OCI-LY3 (cell line): ENCODE measurements at regions not wholly inside any gene's neighbourhood (a gene's known extent, or its start where the extent isn't known, plus 50 kb on each side); places are given as distances from the start of the nearest gene placed in this dataset.
"Not testable (repeated sequence)": the region's sequence is repeated elsewhere in the genome, so short reads cannot be mapped to it uniquely, and the experiment has no call there.

Experiments
- H2AFZ ChIP-seq: fragments of 200-600, 300-600 bp; shearing (Covaris generic); 2 replicates; pipeline ENCODE4 v1.6.0; 2014; ENCODE audit warnings: antibody characterized with exemption, low read depth, low read length
- H3K27ac ChIP-seq: fragments of 200-600, 300-600 bp; sonication (generic); 2 replicates; pipeline ENCODE4 v1.5.1; 2014; ENCODE audit warnings: mild to moderate bottlenecking, low read length, moderate library complexity, mixed read lengths
- H3K27me3 ChIP-seq: fragments of 200-600, 300-600 bp; sonication (generic); 2 replicates; pipeline ENCODE4 v1.6.1; 2014; ENCODE audit warnings: low read depth, low read length, mixed read lengths
- H3K36me3 ChIP-seq: fragments of 200-600, 300-600 bp; sonication (generic); replicated peaks from 2 replicates; pipeline ENCODE3; 2014; ENCODE audit warnings: low read depth, low read length, mixed read lengths
- H3K4me1 ChIP-seq: fragments of 300-600, 200-600 bp; sonication (generic); 2 replicates; pipeline ENCODE4 v1.6.1; 2014; ENCODE audit warnings: low read length, mixed read lengths
- H3K4me2 ChIP-seq: fragments of 200-600, 300-600 bp; sonication (generic); 2 replicates; pipeline ENCODE4 v1.6.1; 2014; ENCODE audit warnings: low read length, mixed read lengths
- H3K4me3 ChIP-seq: fragments of 300-600, 200-600 bp; sonication (generic); 2 replicates; pipeline ENCODE4 v1.5.1; 2014; ENCODE audit warnings: antibody characterized with exemption, mild to moderate bottlenecking, low read length, moderate library complexity
- H3K79me2 ChIP-seq: fragments of 300-600, 200-600 bp; shearing (Covaris generic); 2 replicates; pipeline ENCODE4 v1.6.1; 2014; ENCODE audit warnings: mild to moderate bottlenecking, low read length, mixed read lengths
- H3K9ac ChIP-seq: fragments of 300-600, 200-600 bp; shearing (Covaris generic); 2 replicates; pipeline ENCODE4 v1.6.0; 2014; ENCODE audit warnings: mild to moderate bottlenecking, low read length, moderate library complexity
- H3K9me3 ChIP-seq: fragments of 200-600, 300-600 bp; shearing (Covaris generic); 2 replicates; pipeline ENCODE4 v1.6.1; 2014; ENCODE audit warnings: low read length, mixed read lengths; ENCODE audit not compliant: insufficient read depth
- H4K20me1 ChIP-seq: fragments of 200-600, 300-600 bp; sonication (generic); 2 replicates; pipeline ENCODE4 v1.6.1; 2016; ENCODE audit warnings: low read length, mixed read lengths; ENCODE audit not compliant: insufficient read depth
- EZH2phosphoT487 ChIP-seq: fragments of 200-600 bp; shearing (Covaris generic); IDR thresholded peaks from 2 replicates; pipeline ENCODE4 v1.6.1; 2018; ENCODE audit warnings: antibody characterized with exemption, mixed run types, low read depth
- TF ChIP-seq, protein P1 (sequence below): fragments of 200-600, 300-600 bp; sonication (generic); IDR thresholded peaks from 2 replicates; pipeline ENCODE4 v1.5.1; 2014; ENCODE audit warnings: antibody characterized with exemption, low read length, low read depth

DNA sequence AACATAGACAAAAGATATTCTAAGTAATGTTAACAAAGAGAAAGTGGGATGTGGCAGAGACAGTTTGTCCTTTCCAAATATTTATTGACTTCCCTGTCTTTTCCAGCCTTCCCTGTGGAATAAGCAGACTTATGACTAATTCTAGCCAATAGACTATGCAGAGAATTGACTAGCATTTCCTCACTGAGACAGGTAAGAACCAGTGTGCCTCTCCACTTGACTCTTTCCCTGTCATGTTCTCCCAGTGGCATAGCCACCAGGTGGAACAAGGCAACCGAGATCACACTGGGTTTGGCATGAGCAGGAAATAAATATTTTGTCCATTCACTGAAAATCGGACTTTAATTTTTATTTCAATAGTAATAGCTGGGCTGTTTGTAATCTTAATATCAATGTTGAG is 168.1 kb upstream of the CTAGE1 start:
- no peaks in the 10 kb centered on the region for H3K36me3 ChIP-seq
- TF ChIP-seq EZH2phosphoT487 = no peak
- TF ChIP-seq, protein P1, sequence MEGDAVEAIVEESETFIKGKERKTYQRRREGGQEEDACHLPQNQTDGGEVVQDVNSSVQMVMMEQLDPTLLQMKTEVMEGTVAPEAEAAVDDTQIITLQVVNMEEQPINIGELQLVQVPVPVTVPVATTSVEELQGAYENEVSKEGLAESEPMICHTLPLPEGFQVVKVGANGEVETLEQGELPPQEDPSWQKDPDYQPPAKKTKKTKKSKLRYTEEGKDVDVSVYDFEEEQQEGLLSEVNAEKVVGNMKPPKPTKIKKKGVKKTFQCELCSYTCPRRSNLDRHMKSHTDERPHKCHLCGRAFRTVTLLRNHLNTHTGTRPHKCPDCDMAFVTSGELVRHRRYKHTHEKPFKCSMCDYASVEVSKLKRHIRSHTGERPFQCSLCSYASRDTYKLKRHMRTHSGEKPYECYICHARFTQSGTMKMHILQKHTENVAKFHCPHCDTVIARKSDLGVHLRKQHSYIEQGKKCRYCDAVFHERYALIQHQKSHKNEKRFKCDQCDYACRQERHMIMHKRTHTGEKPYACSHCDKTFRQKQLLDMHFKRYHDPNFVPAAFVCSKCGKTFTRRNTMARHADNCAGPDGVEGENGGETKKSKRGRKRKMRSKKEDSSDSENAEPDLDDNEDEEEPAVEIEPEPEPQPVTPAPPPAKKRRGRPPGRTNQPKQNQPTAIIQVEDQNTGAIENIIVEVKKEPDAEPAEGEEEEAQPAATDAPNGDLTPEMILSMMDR = no peak
- no peak overlapping the region for H3K4me3 ChIP-seq
- no peak overlapping the region for H3K9ac ChIP-seq
- no peak overlapping the region for H2AFZ ChIP-seq
- no peaks in the 10 kb centered on the region for H3K9me3 ChIP-seq
- no peaks in the 10 kb centered on the region for H3K27me3 ChIP-seq
- H4K20me1 ChIP-seq = no peaks in the 10 kb centered on the region
- no peaks in the 10 kb centered on the region for H3K4me1 ChIP-seq
- no peak overlapping the region for H3K27ac ChIP-seq
- H3K79me2 ChIP-seq = no peaks in the 10 kb centered on the region
- no peak overlapping the region for H3K4me2 ChIP-seq

GRCh38 chr18:22591222-22591621 is 173.5 kb upstream of the CTAGE1 start:
- Histone ChIP-seq H3K4me1 (peaks cover 11% of the 10 kb centered on the region), H4K20me1 (no peaks in the 10 kb centered on the region), H3K9me3 (no peaks in the 10 kb centered on the region), H3K9ac (no peak overlapping the region), H3K4me2 (no peak overlapping the region), H3K27me3 (no peaks in the 10 kb centered on the region), H3K79me2 (no peaks in the 10 kb centered on the region), H2AFZ (no peak overlapping the region), H3K4me3 (no peak overlapping the region), H3K36me3 (no peaks in the 10 kb centered on the region), H3K27ac (no peak overlapping the region)
- TF ChIP-seq EZH2phosphoT487 = no peak
- TF ChIP-seq, protein P1 = no peak

DNA sequence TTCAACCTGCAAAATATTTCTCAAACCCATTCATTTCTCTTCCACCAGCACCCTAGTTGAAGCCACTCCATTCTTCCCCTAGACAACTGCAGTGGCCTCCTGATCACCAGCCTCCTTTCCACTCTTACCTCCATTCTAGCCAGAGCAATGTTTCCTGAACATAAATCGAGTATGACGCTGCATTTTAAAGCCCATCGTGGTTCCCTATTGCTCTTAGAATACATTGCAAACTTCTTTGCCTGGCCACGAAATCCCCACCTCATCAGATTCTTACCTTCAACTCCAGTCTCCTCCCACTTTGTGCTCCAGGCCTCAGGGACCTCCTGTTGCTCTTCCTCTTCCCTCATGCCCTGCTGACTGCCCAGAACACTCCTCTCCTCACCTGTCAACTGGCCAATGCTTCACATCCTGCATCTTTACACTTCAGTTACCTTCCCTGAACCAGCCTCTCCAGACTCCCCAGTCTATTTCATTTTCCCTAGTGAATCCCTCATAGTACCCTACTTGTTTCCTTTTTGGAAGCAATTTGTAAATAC is 176.5 kb upstream of the CTAGE1 start:
- TF ChIP-seq, protein P1 = no peak
- no peak for TF ChIP-seq EZH2phosphoT487
- H3K9me3 ChIP-seq = no peaks in the 10 kb centered on the region
- no peaks in the 10 kb centered on the region for H4K20me1 ChIP-seq
- H3K4me2 ChIP-seq = no peak overlapping the region
- H3K9ac ChIP-seq = no peak overlapping the region
- no peaks in the 10 kb centered on the region for H3K79me2 ChIP-seq
- H2AFZ ChIP-seq = peak overlapping the region; percentile 19; the same call in 1 of the 2 replicates
- H3K36me3 ChIP-seq = no peaks in the 10 kb centered on the region
- peaks cover 16% of the 10 kb centered on the region for H3K4me1 ChIP-seq
- H3K4me3 ChIP-seq = no peak overlapping the region
- H3K27me3 ChIP-seq = no peaks in the 10 kb centered on the region
- no peak overlapping the region for H3K27ac ChIP-seq

- Histone ChIP-seq H3K4me2 (no peak overlapping the region), H3K4me1 (peaks cover 9% of the 10 kb centered on the region; the same call in 1 of the 2 replicates), H2AFZ (no peak overlapping the region), H4K20me1 (no peaks in the 10 kb centered on the region), H3K27ac (no peak overlapping the region), H3K79me2 (no peaks in the 10 kb centered on the region), H3K4me3 (no peak overlapping the region), H3K9ac (no peak overlapping the region), H3K27me3 (no peaks in the 10 kb centered on the region), H3K9me3 (no peaks in the 10 kb centered on the region), H3K36me3 (no peaks in the 10 kb centered on the region)
- TF ChIP-seq EZH2phosphoT487 = no peak
- TF ChIP-seq, protein P1 = no peak
Measured at GRCh38 chr18:22601481-22601880, 183.8 kb upstream of the CTAGE1 start.

DNA sequence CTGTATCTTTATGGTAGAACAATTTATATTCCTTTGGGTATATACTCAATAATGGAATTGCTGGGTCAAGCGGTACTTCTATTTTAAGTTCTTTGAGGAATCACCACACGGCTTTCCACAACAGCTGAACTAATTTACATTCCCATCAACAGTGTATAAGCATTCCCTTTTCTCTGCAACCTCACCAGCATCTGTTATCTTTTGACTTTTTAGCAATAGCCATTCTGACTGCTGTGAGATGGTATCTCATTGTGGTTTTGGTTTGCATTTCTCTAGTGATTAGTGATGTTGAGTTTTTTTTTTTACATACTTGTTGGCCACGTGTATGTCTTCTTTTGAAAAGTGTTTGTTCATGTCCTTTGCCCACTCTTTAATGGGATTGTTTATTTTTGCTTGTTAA is 184.7 kb upstream of the CTAGE1 start:
- not testable (repeated sequence) for H3K27ac ChIP-seq, H3K79me2 ChIP-seq, H3K4me2 ChIP-seq, H3K27me3 ChIP-seq, H3K36me3 ChIP-seq, H3K9ac ChIP-seq, H4K20me1 ChIP-seq, H3K4me3 ChIP-seq, H3K4me1 ChIP-seq, H3K9me3 ChIP-seq, H2AFZ ChIP-seq
